GM13977 (cell line): ENCODE measurements at regions not wholly inside any gene's neighbourhood (a gene's known extent, or its start where the extent isn't known, plus 50 kb on each side); places are given as distances from the start of the nearest gene placed in this dataset.

Experiments
- DNase-seq: peaks from one replicate; pipeline ENCODE4 v3.0.0; 2012; ENCODE audit warnings: low spot score
- CTCF ChIP-seq: IDR thresholded peaks from 2 replicates; pipeline ENCODE4 v1.5.1; 2012; ENCODE audit warnings: mild to moderate bottlenecking, control low read depth; ENCODE audit not compliant: insufficient read depth; ENCODE audit errors: extremely low read depth, missing control alignments
- in situ Hi-C: fragments of 300-500 bp; cut with MboI; formaldehyde crosslinking; loops from one replicate; pipeline ENCODE4 v1.12.0; 2022; ENCODE audit warnings: low sequenced_read_pairs, low pct_unique_long_range_greater_than_20kb, mixed read lengths, inconsistent platforms; ENCODE audit not compliant: unreplicated experiment

- TF ChIP-seq CTCF = no peak
- no peak for DNase-seq
- in situ Hi-C loops = no loop called here
Measured at GRCh38 chrY:8479141-8479540, 858.1 kb upstream of the TSPY4 start.

- in situ Hi-C loops = no loop called here
- no peak for TF ChIP-seq CTCF
- no peak for DNase-seq
Measured at GRCh38 chrY:8488955-8489354, 848.3 kb upstream of the TSPY4 start.

GRCh38 chrY:8489880-8490630 lies 847.2 kb upstream of the TSPY4 start:
- in situ Hi-C loops = no loop called here
- no peak for DNase-seq
- no peak for TF ChIP-seq CTCF

- TF ChIP-seq CTCF = no peak
- DNase-seq = no peak
- in situ Hi-C loops = no loop called here
Measured at GRCh38 chrY:8494396-8494795, 842.9 kb upstream of the TSPY4 start.

- TF ChIP-seq CTCF = no peak
- DNase-seq = no peak
- in situ Hi-C loops = no loop called here
Measured at GRCh38 chrY:8495243-8495642, 842.0 kb upstream of the TSPY4 start.

- no peak for TF ChIP-seq CTCF
- no peak for DNase-seq
- in situ Hi-C loops = no loop called here
Measured at GRCh38 chrY:8500888-8501287, 836.4 kb upstream of the TSPY4 start.

GRCh38 chrY:8533468-8533867 lies 803.8 kb upstream of the TSPY4 start:
- TF ChIP-seq CTCF = no peak
- no peak for DNase-seq
- in situ Hi-C loops = no loop called here
